HG03196 (cell line): ENCODE measurements at regions not wholly inside any gene's neighbourhood (a gene's known extent, or its start where the extent isn't known, plus 50 kb on each side); places are given as distances from the start of the nearest gene placed in this dataset.
"Not testable (repeated sequence)": the region's sequence is repeated elsewhere in the genome, so short reads cannot be mapped to it uniquely, and the experiment has no call there.

Source experiments
- ATAC-seq: cut with Tn5 transposase; IDR thresholded peaks from one replicate; pipeline ENCODE4 v1.9.1; 2021; ENCODE audit not compliant: unreplicated experiment

GRCh38 chr15:94970096-94970495 lies 738.7 kb downstream of the MCTP2 start:
- no peak for ATAC-seq

- no peak for ATAC-seq
These were observed 739.4 kb downstream of the MCTP2 start for GRCh38 chr15:94970802-94971201.

GRCh38 chr15:94972314-94972713 lies 741.0 kb downstream of the MCTP2 start:
- ATAC-seq, result no peak

DNA sequence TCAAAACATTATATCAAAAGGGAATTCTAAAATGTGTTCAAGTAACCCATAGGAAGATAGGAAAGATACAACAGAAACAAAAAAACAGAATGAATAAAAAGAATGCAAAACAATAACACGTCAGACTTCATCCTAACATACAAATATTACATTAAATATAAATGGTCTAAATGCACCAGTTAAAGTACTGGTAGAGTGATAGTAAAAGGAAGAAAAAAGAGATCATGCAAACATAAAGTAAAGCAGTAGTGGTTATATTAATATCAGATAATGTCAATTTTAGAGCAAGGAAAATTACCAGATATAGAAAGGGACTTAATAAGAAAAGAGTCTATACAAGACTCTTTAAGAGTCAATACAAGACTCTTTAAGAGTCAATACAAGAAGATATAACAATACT lies 755.7 kb downstream of the MCTP2 start:
- ATAC-seq, result no peak

DNA sequence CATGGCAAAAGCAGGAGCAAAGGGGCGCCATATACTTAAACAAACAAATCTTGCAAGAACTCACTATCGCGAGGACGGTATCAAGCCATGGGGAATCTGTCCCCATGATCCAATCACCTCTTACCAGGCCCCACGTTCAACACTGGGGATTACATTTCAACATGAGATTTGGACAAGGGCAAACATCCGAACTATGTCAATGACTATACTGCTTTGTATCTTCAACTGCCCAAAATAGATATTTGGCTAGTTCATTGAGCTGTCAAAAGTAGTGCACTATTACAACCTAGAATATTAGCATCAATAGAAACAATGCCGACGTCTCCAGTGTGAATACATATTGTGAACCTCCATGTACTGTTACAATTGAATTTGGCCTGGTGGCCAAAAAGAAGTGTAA lies 760.4 kb downstream of the MCTP2 start:
- ATAC-seq, result no peak

DNA sequence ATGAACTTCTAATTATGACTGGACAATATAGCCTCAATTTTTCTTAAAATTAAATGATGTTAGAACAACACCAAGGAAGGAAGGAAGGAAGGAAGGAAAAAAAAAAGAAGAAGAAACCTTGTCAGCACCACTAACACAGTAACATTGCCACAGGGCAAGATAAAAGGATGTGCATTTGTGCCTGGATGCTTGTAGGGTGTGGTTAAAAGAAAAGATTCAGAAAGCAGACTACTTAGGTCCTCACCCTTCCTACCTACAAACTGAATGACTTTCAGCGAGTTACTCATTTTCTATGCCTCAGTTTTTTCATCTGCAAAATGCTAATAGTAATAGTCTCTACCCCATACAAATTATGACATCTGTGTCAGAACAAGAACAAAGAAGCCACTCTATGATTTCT lies 778.3 kb downstream of the MCTP2 start:
- no peak for ATAC-seq

- no peak for ATAC-seq
These were observed 782.0 kb downstream of the MCTP2 start for GRCh38 chr15:95013381-95013780.

- ATAC-seq, result no peak
These were observed 785.3 kb downstream of the MCTP2 start for GRCh38 chr15:95016511-95017229.

GRCh38 chr15:95017666-95018328 lies 786.4 kb downstream of the MCTP2 start:
- ATAC-seq, result no peak

- ATAC-seq, result no peak
These were observed 787.7 kb downstream of the MCTP2 start for GRCh38 chr15:95018888-95019545.

GRCh38 chr15:95019907-95020306 lies 788.5 kb downstream of the MCTP2 start:
- ATAC-seq, result no peak

- no peak for ATAC-seq
These were observed 790.5 kb downstream of the MCTP2 start for GRCh38 chr15:95021816-95022215.

- no peak for ATAC-seq
These were observed 793.0 kb downstream of the MCTP2 start for GRCh38 chr15:95024351-95024750.

DNA sequence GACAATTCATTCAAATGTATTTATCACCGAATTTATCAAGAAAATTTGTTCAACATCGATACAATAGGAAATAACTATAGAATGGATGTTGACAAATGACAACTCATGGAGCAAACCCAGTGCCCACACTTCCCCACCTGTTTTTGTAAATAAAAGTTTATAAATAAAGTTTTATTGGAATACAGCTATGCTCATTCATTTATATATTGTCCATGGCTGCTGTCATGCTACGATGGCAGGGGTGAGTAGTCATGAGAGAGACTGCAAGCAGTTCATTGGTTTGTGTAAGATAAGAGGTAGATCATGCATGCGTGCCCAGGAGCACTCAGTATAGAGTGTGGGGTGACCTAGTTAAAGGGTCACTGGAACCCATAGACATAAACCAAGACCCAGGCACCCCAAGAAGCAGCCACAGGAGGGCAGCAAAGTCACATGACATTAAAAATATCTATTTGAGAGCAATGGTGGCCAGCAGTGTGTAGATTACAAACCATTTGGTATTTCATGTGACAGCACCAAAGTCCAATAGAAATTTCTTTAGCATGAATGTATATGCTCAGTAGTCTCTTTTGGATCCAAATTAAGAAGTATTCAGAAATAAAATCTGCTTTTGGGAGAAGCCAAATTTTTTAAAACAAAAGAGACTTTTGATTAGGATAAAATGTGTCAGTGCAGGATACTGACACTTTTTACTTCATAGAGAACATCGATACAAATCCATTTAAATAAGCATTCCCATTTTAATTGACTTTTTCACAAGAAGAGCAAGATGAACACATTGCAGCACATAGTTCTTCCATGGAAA lies 794.8 kb downstream of the MCTP2 start:
- ATAC-seq, result no peak

DNA sequence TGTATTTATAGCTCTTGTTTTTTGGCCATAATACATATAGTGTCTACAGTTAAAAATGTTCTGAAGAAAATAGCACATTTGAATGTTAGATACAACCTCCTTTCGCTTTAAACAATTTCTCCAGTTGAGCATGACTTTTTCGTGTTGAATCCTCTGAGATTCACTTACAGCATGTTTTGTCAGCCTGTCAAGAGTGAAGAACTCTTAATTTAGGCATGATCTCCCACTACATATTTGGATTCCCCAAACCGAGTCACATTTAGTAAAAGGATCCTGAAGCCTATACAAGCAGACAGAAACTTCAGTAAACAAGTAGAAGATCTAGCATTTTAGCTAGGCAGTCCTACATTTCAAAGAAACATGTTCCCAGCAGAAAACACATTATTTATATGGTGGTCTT lies 796.6 kb downstream of the MCTP2 start:
- ATAC-seq, result no peak

DNA sequence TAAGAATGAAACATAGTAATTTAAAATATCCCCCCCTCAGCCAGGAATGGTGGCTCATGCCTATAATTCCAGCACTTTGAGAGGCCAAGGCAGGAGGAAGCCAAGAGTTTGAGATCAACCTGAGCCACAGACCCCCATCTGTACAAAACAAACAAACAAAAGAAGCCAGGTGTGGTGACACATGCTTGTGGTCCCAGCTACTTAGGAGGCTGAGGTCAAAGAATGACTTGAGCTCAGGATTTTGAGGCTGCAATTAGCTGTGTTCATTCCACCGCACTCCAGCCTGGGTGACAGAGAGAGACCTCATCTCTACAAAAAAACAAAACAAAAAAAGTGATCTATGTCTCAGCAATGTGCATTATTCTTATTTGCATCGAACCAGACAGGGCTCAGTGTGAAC lies 800.8 kb downstream of the MCTP2 start:
- no peak for ATAC-seq

- ATAC-seq, result no peak
These were observed 803.7 kb downstream of the MCTP2 start for GRCh38 chr15:95035106-95035505.

GRCh38 chr15:95041297-95041696 lies 809.9 kb downstream of the MCTP2 start:
- ATAC-seq, result no peak

GRCh38 chr15:95043236-95043932 lies 812.0 kb downstream of the MCTP2 start:
- ATAC-seq, result not testable (repeated sequence)

DNA sequence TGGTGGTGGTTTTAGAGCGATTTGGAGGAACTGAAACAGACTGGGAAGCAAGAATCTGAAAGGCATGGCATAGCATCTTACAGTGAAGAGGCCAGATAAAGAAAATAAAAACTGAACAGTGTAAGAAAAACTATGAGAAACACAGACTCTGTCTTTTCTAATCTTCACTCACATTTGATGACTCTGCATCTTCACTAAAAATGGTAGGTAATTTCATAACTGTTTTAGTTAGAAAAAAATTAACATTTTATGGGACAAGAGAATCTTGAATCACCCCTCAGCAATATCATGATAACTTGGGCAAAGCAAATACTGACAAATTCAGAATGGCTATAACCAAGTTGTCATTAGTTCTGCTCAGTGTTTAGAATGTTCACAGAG lies 812.6 kb downstream of the MCTP2 start:
- no peak for ATAC-seq
